Sigmoid colon (tissue), 6 donors: ENCODE measurements at regions not wholly inside any gene's neighbourhood (a gene's known extent, or its start where the extent isn't known, plus 50 kb on each side); places are given as distances from the start of the nearest gene placed in this dataset.
"Not testable (repeated sequence)": the region's sequence is repeated elsewhere in the genome, so short reads cannot be mapped to it uniquely, and the experiment has no call there.

ENCODE experiments used
- DNase-seq: peaks from one replicate; pipeline ENCODE4 v3.0.0-alpha.2; 2019
- H3K27ac ChIP-seq, 4 donors: fragments of 200-600 bp; sonication (generic); one replicate each; pipeline ENCODE4 v1.5.1; 2016 to 2019; ENCODE audit warnings: mild to moderate bottlenecking in 1 of 4
- H3K27me3 ChIP-seq, 3 donors: fragments of 200-600 bp; sonication (generic); one replicate each; pipeline ENCODE4 v1.5.1; 2019; ENCODE audit warnings: mild to moderate bottlenecking in 1 of 3
- H3K36me3 ChIP-seq, 4 donors: fragments of 200-600 bp; sonication (generic); one replicate each; pipeline ENCODE4 v1.5.1; 2016 to 2019
- H3K4me1 ChIP-seq, 4 donors: fragments of 200-600 bp; sonication (generic); one replicate each; pipeline ENCODE4 v1.5.1; 2017 to 2019
- H3K4me3 ChIP-seq, 4 donors: fragments of 200-600 bp; sonication (generic); one replicate each; pipeline ENCODE4 v1.5.1; 2017 to 2019; ENCODE audit warnings: mild to moderate bottlenecking in 2 of 4, moderate library complexity in 1 of 4
- H3K9me3 ChIP-seq, 4 donors: fragments of 200-600 bp in 3 of 4; sonication (generic) in 3 of 4; one replicate each; pipeline versions ENCODE4 v1.5.1 to v1.6.1; 2013 to 2019
- EP300 ChIP-seq, 4 donors: sonication (generic); formaldehyde crosslinking; IDR thresholded peaks; one replicate each; pipeline ENCODE4 v1.6.1; 2017; ENCODE audit warnings: antibody characterized with exemption in 4 of 4
- POLR2A ChIP-seq, 2 donors: fragments of 450-650 bp; IDR thresholded peaks; one replicate each; pipeline ENCODE4 v1.6.1; 2016; ENCODE audit warnings: antibody characterized with exemption in 2 of 2, mild to moderate bottlenecking in 2 of 2, moderate library complexity in 2 of 2
- POLR2AphosphoS5 ChIP-seq, 4 donors: sonication (generic); formaldehyde crosslinking; IDR thresholded peaks; one replicate each; pipeline ENCODE4 v1.6.1; 2017; ENCODE audit warnings: antibody characterized with exemption in 4 of 4
- WGBS, 2 donors: extraction: QIAGEN DNeasy Blood & Tissue Kit; methylation state at CpG; one replicate each; pipeline ENCODE4 v1.1.7; 2013; 5-methylcytosine and 5-hydroxymethylcytosine counted together
- intact Hi-C: fragments of 100-400 bp; cut with DNase I; formaldehyde crosslinking; loops from one replicate; pipeline ENCODE4 v1.15.1; 2023
- TF ChIP-seq, protein P1 (sequence below), 4 experiments: fragments of 450-650 bp in 3 of 4; fragments of 200-600 bp in 1 of 4; IDR thresholded peaks; one replicate each; pipeline ENCODE4 v1.5.1; 2016 to 2019; ENCODE audit warnings: antibody characterized with exemption in 4 of 4, mild to moderate bottlenecking in 3 of 4, moderate library complexity in 2 of 4
- donor health status: healthy with polysubstance abuse.
- donor health status: healthy.

DNA sequence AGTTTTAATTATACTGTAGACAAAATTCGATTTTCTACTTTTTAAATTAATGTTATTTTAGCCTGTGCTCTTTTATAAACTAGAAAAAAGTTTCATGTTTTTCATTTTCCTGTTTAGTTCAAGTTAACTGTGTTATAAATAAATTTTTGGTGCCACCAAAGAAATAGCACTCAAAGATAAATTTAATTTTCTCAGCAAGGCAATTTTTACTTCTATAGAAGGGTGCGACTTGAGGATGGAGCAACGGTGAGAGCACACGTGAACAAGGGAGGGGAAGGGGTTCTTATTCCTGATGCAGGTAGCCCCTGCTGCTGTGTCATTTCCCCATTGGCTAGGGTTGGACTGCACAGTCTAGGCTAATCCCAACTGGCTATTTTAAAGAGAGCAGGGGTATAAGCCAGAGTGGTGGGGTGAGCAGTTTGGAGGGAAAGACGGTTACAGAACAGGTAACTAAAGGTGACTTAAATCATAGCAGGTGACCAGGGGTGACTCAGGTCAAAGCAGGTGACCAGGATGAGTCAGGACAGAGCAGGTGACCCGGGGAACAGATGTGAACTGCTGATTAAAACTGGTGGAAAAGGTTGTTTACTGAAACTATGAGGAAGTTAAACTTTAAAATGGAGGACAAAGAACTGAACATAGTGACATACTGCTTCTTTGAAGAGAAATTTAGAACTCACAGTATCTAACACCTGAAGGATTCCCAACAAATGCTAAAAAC, 104.6 kb upstream of the GPBP1 start:
- Histone ChIP-seq H3K4me3 (no peak overlapping the region), H3K27me3 (no peaks in the 10 kb centered on the region), H3K9me3 (peaks cover 0 to 8% (median 0%) of the 10 kb centered on the region in 4 donors), H3K4me1 (no peaks in the 10 kb centered on the region), H3K36me3 (no peaks in the 10 kb centered on the region), H3K27ac (no peak overlapping the region)
- intact Hi-C loops, result no loop called here
- 83 to 86% methylated on average over 6 of the region's 6 CpGs for WGBS, 2 donors
- TF ChIP-seq POLR2AphosphoS5 (IDR thresholded peaks at IDR 0.05) (no peak), EP300 (IDR thresholded peaks at IDR 0.05) (no peak), POLR2A (IDR thresholded peaks at IDR 0.05) (no peak)
- TF ChIP-seq, protein P1, sequence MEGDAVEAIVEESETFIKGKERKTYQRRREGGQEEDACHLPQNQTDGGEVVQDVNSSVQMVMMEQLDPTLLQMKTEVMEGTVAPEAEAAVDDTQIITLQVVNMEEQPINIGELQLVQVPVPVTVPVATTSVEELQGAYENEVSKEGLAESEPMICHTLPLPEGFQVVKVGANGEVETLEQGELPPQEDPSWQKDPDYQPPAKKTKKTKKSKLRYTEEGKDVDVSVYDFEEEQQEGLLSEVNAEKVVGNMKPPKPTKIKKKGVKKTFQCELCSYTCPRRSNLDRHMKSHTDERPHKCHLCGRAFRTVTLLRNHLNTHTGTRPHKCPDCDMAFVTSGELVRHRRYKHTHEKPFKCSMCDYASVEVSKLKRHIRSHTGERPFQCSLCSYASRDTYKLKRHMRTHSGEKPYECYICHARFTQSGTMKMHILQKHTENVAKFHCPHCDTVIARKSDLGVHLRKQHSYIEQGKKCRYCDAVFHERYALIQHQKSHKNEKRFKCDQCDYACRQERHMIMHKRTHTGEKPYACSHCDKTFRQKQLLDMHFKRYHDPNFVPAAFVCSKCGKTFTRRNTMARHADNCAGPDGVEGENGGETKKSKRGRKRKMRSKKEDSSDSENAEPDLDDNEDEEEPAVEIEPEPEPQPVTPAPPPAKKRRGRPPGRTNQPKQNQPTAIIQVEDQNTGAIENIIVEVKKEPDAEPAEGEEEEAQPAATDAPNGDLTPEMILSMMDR (IDR thresholded peaks at IDR 0.05), result no peak
- DNase-seq, result no peak

- Histone ChIP-seq H3K9me3 (peaks cover 0 to 8% (median 0%) of the 10 kb centered on the region in 4 donors), H3K4me1 (no peaks in the 10 kb centered on the region), H3K4me3 (no peak overlapping the region), H3K27me3 (no peaks in the 10 kb centered on the region), H3K36me3 (no peaks in the 10 kb centered on the region), H3K27ac (no peak overlapping the region)
- TF ChIP-seq, protein P1 (IDR thresholded peaks at IDR 0.05), result no peak
- no peak for TF ChIP-seq POLR2A (IDR thresholded peaks at IDR 0.05)
- no peak for TF ChIP-seq POLR2AphosphoS5 (IDR thresholded peaks at IDR 0.05)
- no peak for TF ChIP-seq EP300 (IDR thresholded peaks at IDR 0.05)
- 74 to 81% methylated on average over 3 of the region's 3 CpGs for WGBS, 2 donors
- intact Hi-C loops, result no loop called here
- no peak for DNase-seq
Observed at GRCh38 chr5:57072218-57072892, 101.5 kb upstream of the GPBP1 start.

DNA sequence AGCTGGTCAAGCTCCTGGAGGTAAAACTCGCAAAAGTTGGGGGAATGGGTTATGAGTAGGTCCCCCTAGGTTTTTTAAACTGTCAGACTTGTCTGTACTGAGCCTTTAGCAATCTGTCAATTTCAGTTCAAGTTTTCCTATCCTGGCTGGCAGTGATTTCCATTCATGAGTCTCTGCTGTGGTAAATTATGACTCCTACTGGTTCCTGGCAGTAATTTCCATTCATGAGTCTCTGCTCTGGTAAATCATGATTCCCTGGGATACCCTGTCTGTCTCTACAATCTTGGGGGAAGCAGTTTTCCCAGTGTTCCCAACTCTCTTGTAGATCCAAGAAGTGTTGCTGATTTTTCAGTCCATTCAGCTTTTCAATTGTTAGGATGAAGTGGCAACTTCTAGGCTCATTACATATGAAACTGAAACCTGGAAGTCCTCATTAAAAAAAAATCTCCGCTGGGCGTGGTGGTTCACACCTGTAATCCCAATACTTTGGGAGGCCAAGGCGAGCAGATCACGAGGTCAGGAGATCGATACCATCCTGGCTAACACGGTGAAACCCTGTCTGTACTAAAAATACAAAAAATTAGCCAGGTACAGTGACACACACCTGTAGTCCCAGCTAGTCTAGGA, 91.3 kb upstream of the GPBP1 start:
- Histone ChIP-seq H3K4me1 (no peaks in the 10 kb centered on the region), H3K4me3 (no peak overlapping the region), H3K9me3 (no peaks in the 10 kb centered on the region), H3K36me3 (no peaks in the 10 kb centered on the region), H3K27ac (no peak overlapping the region), H3K27me3 (no peaks in the 10 kb centered on the region)
- intact Hi-C loops, result no loop called here
- DNase-seq, result no peak
- WGBS, 2 donors, result 48 to 82% methylated on average over 7 of the region's 7 CpGs
- TF ChIP-seq, protein P1 (IDR thresholded peaks at IDR 0.05), result peak in 1 of 4 experiments; percentile 14
- no peak for TF ChIP-seq POLR2A (IDR thresholded peaks at IDR 0.05)

- intact Hi-C loops, result no loop called here
Observed at GRCh38 chr5:57085306-57086081, 88.4 kb upstream of the GPBP1 start.

DNA sequence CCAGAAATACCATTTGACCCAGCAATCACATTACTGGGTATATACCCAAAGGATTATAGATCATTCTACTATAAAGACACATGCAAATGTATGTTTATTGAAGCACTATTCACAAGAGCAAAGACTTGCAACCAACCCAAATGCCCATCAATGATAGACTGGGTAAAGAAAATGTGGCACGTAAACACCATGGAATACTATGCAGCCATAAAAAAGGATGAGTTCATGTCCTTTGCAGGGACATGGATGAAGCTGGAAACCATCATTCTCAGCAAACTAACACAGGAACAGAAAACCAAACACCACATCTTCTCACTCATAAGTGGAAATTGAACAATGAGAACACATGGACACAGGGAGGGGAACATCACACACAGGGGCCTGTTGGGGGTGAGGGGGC, 85.9 kb upstream of the GPBP1 start:
- H3K27me3 ChIP-seq, DNase-seq, H3K4me1 ChIP-seq, intact Hi-C loops, H3K4me3 ChIP-seq, H3K27ac ChIP-seq, H3K36me3 ChIP-seq, H3K9me3 ChIP-seq: not testable (repeated sequence)
- 94 to 96% methylated on average over 1 of the region's 1 CpG for WGBS, 2 donors

More at GRCh38 chr5:57085306-57086081, 88.4 kb upstream of the GPBP1 start:
- Histone ChIP-seq H3K4me3 (no peak overlapping the region), H3K9me3 (no peaks in the 10 kb centered on the region), H3K27me3 (no peaks in the 10 kb centered on the region), H3K36me3 (no peaks in the 10 kb centered on the region), H3K4me1 (no peaks in the 10 kb centered on the region), H3K27ac (no peak overlapping the region)
- TF ChIP-seq POLR2AphosphoS5 (IDR thresholded peaks at IDR 0.05) (no peak), EP300 (IDR thresholded peaks at IDR 0.05) (no peak), POLR2A (IDR thresholded peaks at IDR 0.05) (no peak)
- TF ChIP-seq, protein P1 (IDR thresholded peaks at IDR 0.05), result no peak
- no peak for DNase-seq
- WGBS, 2 donors, result 92 to 93% methylated on average over 3 of the region's 3 CpGs
